DMS153 (cell line): ENCODE measurements at regions not wholly inside any gene's neighbourhood (a gene's known extent, or its start where the extent isn't known, plus 50 kb on each side); places are given as distances from the start of the nearest gene placed in this dataset.

Experiments used
- DNase-seq: peaks from one replicate; lab custom pipeline; 2025; lab: John Stamatoyannopoulos, UW

DNA sequence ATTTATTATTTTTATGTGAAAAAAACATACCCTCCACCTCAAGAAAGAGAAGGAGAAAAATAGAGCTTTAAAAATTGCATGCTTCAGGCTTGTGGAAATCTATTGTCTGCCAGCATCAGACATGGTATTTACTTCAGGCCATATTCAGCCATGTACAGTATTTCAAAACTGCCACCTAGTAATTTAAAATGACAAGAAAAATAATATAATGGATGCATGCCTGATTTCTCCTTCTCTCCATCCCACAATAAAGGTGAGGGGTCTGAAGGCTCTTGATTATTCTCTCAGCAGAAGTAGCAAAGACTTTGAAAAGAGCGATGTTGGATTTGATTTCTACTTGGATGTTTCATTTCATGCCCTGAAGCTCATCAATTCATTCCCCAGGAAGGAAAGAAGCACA is 250.7 kb downstream of the TBC1D4 start:
- no peak for DNase-seq

DNA sequence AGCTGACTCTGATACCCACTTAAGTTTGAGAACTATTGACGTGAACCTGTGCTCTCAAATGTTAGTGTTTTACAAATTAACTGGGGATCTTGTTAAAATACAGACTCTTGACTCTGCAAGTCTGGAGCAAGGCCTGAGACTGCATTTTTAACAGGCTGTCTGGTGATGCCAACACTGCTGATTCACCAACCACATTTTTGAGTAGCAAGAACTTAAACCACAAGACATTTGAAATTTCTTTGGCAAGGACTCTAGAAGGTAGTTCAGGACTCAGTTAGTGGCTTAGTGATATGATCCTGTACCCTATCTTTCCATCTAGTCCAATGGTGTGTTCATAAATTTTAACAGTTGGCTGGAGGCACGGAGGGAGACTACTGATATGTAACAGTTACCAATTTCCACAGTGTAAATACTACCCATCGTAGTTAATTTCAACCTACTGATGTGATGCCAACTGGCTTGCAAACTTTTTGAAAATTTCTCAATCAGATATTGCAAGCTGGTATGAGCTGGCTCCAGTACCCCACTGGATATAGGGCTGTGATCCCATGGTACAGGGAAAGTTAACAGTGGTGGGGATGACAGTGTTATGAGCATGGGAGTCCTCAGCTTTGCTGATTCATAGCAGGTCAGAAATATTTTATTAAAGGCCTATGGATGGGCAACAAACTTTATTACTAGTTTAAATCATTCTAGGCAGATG is 255.1 kb downstream of the TBC1D4 start:
- DNase-seq, result no peak

- DNase-seq, result no peak
Measured at GRCh38 chr13:75226092-75226491, 255.9 kb downstream of the TBC1D4 start.

- DNase-seq, result no peak
Measured at GRCh38 chr13:75225288-75226032, 256.5 kb downstream of the TBC1D4 start.

GRCh38 chr13:75224053-75224742 is 257.8 kb downstream of the TBC1D4 start:
- no peak for DNase-seq

DNA sequence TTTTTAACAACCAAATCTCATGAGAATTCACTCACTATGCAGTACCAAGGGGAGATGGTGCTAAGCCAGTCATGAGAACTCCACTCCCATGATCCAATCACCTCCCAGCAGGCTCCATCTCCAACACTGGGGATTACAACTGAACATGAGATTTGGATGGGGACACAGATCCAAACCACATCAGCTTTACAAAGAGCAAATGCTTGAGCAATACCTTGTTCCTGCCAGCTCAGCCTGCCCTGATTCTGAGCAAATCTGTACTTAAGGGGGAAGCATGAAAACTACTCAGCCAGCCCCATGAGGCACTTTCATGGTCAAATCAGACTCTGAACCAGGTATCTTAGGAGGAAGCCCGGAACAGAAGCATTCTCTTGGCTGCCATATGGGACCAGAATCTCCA is 259.9 kb downstream of the TBC1D4 start:
- DNase-seq, result no peak

DNA sequence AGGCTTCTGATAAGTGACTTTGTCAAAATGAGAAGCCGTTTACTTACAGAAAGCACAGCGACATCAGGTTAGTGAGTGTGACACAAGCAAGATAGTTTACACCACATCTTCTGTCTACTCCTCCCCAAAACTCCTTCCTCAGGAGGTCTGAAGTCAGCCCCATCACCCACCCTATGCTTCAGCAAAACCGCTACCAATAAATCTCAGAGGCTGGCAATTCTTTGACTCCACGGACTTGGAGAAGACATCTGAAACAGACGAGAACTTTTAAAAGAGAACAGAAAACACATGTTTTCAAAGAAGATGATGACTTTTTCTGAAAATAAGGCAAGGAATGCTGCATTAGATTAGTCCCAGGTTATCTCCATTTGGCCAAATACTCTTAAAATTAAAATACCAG is 261.1 kb downstream of the TBC1D4 start:
- DNase-seq, result no peak

DNA sequence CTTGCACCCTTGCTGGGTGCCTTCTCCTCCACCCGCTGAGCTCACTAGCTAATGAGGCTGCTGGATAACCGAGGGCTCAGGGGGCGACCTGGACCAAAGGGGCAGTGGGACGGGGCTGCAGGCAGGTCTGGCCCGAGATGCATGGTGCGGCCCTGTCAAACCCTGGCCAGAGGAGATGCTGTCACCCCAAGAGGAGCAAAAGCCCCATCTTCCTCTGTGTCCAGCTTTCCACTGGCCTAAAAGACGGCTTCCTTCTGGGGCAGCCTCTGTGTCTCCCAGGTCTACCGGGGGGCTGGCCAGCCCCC is 261.8 kb downstream of the TBC1D4 start:
- no peak for DNase-seq

GRCh38 chr13:75219479-75220237 is 262.3 kb downstream of the TBC1D4 start:
- DNase-seq, result peak; percentile 40

GRCh38 chr13:75217949-75218348 is 264.0 kb downstream of the TBC1D4 start:
- DNase-seq, result no peak

GRCh38 chr13:75216038-75216437 is 265.9 kb downstream of the TBC1D4 start:
- no peak for DNase-seq

GRCh38 chr13:75214846-75215245 is 267.1 kb downstream of the TBC1D4 start:
- no peak for DNase-seq

DNA sequence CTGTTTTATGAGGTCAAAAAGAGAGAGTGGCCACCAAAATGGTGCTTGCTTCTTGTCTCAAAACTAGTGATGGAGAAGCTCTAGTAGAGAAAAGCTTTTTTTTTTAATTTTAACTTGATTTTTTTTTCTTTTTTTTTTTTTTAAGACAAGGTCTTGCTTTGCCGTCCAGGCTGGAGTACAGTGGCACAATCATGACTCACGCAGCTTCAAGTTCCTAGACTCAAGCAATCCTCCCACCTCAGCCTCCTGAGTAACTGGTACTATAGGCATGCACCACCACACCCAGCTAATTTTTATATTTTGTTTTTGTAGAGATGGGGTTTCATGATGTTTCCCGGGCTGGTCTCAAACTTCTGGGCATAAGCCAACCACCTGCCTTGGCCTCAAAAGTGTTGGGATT is 279.0 kb downstream of the TBC1D4 start:
- no peak for DNase-seq

DNA sequence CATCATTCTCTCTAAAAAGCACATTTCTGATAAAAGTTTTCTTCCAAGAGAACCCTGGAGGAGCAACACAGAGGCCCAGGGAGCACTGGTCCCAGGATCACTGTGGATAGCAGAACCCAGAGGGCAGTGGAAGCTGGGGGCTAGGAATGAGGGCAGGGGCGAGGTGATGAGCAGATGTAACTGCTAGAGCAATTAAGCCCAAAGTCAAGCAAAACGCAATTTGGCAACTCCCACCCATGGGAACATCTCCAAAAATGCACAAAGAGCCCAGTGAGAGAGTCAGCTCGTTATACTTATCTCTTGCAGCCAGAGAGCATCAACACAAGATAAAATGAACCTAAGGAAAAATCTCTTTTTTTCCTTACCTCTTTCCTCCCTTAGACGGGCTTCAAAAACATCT is 284.2 kb downstream of the TBC1D4 start:
- DNase-seq, result no peak

- no peak for DNase-seq
Measured at GRCh38 chr13:75196147-75196837, 285.7 kb downstream of the TBC1D4 start.

DNA sequence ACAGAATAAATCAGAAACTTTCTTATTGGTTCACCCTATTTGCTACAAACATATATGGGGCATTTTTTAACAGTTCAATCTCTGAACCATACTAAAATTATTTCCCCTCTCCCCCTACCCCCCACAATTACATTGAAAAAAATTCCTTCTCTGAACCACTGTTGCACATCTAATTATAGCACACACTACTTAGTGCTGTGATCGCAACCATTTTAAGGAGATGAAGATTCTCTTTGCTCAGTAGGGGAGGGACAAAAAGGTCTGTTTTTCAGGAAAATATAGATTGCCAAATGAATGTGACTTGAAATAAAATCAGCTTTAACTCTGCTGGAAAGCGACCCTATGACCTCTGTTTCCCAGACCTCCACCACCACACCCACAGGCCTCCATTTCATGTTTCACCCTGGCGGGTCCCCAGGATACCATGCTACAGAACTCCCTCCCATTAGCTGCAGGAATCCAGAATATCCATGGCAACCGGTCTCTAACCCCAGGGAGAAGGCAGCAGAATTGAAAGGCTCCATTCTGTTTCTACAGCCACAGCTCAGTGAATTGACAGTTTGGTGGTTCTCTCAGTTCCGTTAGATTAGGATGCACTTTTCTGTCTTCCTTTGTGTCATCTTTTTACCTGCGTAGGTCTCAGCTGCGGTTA is 286.3 kb downstream of the TBC1D4 start:
- DNase-seq, result no peak

DNA sequence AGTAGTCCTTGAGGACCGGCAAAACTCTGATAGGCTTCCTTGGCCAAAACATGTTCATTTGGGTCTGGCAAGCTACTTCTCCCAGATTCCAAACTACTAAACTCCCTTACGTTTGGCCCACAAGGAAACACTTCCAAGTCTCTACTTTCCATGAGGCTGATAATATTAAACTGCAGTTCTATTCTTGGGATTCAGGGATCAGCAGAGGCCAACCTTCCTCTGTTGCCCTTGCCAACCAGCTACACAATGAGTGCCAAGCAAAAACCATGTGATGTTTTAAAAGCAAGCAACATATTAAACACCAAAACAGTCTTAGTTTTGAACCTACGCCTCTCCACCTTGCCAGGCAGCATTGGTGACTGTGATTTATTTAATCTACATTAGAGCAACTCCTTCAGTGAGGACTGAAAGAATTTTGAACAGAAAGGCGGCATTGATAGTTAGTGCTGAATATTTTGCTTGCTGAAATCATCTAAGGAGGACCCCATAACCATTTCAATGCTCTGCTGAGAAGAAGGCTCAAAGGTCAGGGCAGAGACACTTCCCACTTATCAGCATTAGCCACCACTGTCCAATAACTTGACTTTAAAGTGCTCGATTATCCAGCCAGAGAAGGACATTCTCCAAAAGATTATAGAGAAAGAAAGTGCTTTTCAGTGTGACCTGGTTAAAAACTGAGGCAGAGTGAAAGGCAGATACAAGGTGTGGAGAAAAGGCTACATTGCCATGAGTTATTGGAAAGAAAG is 287.1 kb downstream of the TBC1D4 start:
- no peak for DNase-seq

DNA sequence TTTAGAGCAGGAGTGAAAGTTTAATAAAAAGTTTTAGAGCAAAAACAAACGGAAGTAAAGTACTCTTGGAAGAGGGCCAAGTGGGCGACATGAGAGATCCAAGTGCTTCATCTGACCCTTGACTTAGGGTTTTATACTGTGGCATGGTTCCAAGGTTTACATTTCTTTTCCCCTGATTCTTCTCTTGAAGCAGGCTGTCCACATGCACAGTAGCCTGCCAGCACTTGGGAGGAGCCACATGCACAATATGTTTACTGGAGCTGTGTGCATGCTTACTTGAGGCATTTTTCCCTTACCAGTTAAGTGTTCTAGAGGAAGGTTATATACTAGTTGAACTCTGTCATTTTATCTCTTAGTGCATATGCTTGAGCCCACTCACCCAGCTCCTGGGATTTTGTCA is 295.6 kb downstream of the TBC1D4 start:
- DNase-seq, result no peak

DNA sequence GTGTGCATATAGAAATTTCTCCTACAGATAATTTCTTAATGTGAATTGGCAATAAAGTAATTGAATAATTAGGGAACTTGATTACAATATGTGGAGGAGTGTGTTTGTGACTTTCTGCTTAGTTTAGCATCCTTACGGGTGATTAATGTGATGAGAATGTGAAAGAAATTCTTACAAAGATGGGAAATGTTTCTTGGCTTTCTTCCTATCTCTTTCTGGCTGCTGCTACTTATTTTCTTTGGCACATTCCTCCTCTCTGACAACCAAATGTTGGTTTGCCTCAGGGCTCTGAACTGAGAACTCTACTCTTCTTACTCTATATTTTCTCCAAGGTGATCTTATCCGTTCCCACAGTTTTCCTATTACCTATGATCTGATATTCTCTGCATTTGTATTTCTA is 300.1 kb downstream of the TBC1D4 start:
- DNase-seq, result no peak

- DNase-seq, result no peak
Measured at GRCh38 chr13:75180805-75181455, 301.0 kb downstream of the TBC1D4 start.
